GM21423 (cell line): ENCODE measurements at regions not wholly inside any gene's neighbourhood (a gene's known extent, or its start where the extent isn't known, plus 50 kb on each side); places are given as distances from the start of the nearest gene placed in this dataset.

ENCODE experiments used
- ATAC-seq: cut with Tn5 transposase; IDR thresholded peaks from one replicate; pipeline ENCODE4 v1.9.1; 2021; ENCODE audit warnings: mild to moderate bottlenecking, moderate library complexity; ENCODE audit not compliant: unreplicated experiment

DNA sequence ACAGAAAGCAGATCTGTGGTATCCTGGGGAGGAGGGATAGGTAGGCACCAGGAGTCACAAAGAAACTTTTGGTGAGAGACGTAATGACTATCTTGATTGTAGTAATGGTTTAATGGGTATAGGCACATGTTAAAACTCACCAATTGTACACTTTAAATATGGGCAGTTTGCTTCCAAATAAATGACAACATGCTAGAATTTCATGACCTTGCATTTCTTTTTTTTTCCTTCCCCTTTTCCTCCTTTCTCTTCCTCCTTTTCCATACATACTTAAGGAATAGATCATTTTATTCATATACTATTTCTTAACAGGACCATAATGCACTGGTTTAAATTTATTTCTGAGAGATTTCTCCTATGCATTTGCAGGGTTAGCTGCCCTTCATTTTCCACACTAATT lies 341.8 kb downstream of the TMEM182 start:
- no peak for ATAC-seq

DNA sequence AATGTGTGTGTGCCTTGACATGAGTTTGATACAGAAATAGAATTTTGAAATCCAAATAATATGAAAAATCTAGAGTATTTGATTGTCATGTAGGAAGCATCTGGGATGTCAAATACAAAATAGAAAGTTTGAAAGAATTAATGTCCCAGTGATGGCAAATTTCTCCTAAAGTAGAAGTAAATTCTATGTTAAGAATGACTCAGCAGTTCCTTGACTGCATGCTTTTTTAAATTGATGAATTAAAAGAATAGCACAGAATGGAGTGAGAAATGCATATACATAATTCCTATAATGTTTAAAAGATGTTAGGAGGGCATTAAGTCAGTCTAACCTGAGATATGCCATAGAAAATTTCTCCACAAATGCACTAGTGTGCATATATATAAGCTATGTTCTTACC lies 357.5 kb downstream of the TMEM182 start:
- no peak for ATAC-seq

DNA sequence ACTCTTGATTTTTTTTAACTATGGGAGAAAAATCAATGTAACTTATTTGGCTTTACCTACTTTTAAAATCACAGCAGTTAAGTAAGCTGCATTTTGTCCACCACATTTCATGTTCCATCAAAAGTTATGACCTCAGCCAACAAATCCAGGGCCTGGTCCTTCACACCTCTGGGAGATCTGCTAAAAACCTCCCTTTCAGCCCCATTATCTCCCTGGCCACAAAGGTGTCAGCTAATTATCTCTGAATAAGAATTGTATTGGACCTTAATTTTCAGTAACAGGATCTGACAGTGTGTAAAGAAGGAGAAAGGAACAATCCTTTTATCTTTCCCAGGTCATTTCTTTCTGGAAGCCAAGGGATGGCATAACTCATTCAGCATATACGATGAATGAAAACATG lies 359.3 kb downstream of the TMEM182 start:
- no peak for ATAC-seq

DNA sequence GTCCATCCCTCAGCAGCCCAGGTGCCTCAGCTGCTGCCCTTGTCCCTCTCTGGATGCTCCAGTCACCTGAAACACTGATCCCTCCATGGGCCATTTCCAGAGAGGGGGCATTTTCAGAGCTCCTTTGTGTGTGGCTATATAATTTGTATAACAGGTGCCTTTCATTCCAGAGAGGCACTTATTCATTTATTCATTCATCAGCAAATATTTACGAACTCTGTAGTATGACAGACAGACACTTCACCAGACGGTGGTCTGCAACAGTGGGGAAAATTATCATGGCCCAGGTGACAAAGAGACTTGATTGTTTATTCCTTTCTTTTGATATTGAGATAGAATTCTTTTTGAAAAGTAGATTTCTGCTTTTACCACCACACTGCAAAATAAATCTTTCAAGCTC lies 361.7 kb downstream of the TMEM182 start:
- ATAC-seq, result no peak

DNA sequence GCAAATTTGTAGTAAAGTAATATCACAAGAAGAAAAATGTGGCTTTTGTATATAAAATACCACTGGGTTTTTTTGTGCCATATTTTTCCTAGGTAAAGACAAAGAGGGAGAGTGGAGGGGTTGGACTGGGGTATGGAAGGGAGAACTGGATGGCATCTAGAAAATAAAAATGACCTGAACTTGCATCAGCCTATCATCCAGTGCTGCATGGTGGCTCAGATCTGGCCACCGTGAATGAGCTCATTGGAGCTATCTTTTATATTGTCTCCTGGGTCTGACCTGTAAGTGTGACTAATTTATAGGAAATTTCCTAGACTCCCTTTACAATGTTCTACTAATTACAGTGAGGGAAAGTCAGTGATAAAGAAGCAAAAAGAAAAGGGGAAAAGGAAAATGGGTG lies 369.0 kb downstream of the TMEM182 start:
- ATAC-seq, result no peak

DNA sequence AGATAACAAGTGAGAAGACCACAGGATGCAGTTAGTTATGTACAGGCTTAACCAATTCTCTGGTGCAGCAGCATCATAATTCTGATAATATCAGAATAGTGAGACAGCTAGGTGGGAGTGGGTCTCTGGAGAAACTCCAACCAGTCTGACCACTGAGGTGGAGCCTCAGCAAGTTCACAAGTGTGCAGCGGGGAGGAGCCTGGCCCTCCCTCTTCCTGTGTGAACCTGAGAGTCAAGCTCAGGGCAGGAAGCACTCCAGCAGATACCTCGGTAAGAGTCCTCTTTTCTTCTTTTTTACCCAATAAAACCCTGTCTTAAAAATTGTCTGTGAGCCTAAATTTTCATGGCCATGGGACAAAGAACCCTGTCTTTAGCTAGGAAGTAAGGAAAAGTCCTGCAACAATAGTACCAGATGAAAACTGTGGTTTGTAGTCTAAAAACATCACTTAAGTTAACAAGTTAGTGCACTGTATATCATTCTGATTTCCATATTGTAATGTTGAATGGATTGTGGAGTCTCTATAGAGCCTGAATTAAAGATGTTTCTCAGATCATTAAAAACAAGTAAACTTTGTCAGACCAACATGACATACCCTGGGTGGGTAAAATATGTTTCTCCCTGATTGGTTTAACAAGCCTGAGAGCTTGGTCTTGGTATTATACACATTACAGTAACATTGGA lies 370.8 kb downstream of the TMEM182 start:
- peak; percentile 97 for ATAC-seq

DNA sequence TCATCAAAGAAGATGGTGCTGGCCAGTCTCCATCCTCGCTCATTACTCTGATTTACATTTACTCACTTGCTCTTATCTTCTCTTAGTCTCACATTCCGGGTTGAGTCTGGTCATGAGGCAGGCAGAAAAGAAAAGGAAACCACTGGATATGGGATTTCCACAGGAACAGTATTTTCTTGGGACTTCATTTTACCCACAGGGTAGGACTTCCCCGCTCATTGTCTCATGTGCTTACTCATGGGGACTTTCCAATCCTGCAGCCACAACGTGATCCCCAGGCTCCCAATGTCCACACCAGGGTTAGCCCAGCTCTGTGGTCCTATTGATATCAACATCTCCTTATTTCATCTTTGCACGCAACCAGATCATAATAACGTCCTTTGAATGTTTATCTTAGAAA lies 373.8 kb downstream of the TMEM182 start:
- no peak for ATAC-seq

DNA sequence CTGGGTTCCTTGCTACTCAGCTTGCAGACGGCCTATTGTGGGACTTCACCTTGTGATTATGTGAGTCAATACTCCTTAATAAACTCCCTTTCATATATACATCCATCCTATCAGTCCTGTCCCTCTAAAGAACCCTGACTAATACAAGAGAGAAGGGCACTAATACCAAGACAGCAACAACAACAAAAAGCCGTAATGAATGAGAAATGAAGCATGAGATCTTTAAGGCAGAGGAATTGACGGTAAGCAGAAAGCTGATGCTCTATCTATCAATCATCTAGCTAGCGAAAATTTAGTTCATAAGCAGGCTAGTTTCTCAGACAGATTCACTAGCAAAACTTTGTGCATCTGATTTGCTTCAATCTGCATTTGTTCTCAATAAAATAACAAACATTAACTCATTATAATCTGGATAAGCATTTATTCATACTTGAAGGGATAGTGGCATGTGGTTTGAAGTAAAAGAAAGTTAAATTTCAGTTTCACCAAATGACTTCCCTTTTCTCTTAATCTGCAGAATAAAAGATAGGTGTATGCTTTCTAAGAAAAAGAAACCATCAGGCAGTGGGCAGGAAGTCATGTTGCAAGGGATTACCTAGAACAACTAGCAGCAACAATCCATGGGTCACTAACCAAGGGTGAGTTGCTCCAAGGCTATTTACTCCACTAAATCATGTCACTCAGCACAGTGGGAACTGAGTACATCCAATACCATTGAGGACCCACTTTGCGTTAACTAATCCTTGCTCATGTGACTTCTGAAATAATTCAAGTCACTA lies 376.5 kb downstream of the TMEM182 start:
- ATAC-seq, result peak; percentile 84

DNA sequence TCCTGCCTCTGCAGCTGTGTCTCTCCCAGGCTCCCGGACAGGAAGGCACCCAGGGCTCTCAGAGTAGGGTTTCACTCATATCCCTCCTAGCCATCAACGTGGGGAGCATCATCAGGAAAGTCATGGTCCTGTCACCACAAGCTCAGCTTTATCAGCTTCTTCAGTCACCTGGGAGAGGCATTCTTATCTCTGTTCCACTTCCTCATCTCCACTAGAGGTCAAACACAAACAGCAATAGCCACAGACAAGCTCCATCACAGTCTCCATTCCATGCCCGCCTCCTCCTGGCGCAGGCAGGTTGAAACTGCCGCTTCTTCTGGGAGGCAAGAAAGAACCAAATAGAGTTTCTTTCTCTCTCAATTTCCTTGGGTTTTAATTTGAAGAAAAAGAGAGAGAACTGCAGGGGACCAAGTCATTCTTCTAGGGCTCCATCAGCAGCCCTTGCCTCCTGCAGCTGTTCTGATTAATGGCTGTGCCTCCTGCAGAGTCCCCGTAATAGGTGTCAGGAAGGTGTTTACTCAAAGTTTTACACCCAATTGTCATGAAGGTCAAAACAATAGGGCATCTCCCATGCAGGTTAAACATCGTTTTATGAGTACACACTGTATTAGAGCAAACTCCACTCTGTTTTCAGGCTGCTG lies 377.9 kb downstream of the TMEM182 start:
- no peak for ATAC-seq

DNA sequence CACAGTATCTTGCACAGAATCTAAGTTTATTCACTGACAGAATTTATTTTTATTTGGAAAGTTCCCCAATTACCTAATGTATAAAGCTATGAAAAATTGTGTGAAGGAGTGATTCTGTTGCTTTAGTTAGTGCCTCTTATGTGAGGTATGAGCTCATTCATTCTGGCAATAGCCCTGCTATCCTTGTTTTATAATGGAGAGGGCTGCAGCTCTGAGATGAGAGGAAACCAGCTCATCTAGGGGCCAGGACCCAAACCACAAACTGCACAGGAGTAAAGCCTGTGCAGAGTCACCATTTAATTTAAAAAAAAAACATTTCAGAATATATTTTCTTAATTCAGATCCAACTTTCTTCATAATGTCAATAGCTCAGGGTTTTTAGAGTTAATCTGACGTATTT lies 383.0 kb downstream of the TMEM182 start:
- no peak for ATAC-seq

DNA sequence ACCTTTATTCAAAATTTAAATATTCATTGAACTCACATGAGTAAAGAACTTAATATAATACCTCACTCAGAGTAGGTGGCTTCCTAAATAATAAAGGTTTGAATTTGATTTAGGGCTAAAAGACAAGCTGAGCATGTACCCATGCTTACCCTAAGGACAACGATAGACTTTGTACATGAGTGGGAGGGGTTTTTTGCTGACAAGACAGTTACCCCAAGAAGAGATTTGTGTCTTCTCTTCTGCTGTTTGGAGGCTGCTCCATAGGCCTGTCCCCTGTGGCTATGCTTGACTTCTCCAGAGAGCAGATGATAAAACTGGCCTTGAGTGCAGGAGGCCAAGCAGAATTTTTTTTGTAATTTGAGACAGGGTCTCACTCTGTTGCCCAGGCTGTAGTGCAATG lies 383.9 kb downstream of the TMEM182 start:
- no peak for ATAC-seq

DNA sequence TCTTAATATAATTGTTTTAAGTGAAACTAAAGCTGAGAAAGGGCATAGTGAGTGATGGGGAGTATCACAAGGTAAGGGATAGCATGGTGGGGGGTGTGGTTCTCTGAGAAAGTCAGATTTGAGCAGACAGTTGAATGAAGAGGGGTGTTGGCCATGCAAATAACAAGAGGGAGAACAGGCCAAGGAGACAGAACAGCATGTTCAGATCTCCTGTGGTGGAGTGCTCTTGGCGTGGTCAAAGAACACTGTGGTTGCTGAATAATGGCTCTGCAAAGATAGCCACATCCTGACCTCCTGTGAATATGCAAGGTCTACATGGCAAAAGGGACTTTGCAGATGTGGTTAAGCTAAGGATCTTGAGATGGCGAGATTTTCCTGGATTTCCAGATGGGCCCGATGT lies 389.2 kb downstream of the TMEM182 start:
- ATAC-seq, result no peak

DNA sequence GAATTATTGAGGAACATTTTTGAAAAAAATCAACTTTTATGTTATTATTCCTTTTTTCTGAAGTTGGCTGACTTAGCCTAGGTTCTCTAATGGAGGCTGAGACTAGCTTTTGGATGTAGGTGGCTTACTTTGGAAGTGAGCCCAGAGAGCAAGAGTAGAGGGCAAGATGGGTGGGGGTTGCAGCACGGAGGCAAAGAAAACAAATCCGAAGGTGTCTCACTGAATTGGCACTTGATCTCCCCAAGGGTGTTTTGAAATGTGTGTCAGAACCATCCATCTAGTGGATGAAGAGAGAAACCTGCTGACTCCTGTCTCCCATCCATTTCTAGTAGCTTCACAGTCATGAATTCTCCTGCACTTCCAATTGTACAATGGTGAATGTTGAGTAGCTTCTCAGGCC lies 390.7 kb downstream of the TMEM182 start:
- ATAC-seq, result no peak

DNA sequence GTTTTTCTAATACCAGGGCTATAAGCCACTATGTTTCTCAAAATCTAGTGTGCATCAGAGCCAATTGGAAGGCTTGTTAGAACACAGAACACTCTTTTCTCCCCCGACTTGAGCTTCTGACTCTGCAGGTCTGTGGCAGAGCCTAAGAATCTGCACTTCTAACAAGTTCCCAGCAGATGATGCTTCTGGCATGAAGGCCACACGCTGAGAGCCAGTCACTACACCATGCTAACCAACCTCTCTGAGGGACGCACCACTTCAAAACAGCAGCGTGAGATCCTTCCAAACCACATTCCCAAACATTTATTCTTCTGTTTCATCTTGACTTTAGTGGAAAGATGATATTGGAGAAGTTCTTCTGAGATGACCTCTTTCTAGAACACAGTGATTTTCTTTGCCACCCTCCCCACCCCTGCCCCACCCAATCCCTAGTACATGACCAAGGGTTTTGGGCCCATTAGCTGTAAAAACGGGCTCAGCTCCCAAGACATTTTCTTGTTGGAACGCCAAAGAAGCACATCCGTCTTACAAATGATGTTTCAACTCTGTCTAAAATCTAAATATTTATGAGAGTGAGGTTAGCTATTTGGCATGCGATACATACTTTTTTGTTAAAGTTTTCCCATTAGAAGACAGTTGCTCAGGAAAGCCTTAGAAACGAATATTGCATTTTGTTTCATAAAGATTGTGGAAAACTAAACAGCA lies 391.9 kb downstream of the TMEM182 start:
- ATAC-seq, result no peak

DNA sequence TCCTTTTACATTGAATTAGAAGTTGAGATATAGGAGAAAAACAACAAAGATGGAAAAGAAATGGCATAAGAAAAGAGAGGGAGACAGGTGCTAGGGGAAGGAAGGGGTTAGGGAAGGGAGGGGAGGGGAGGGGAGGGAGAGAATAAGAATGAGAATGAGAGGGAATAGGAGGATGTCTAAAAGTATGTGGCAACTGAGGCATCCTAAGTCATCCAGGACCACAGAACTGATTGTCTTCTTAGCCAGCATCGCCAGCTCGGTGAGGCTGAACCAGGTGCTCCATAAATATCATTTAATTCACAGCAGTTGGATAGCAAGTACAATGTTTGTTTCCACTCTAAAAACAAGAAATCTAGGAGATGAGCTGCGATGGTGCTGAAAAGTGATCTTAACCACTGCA lies 393.5 kb downstream of the TMEM182 start:
- ATAC-seq, result no peak

DNA sequence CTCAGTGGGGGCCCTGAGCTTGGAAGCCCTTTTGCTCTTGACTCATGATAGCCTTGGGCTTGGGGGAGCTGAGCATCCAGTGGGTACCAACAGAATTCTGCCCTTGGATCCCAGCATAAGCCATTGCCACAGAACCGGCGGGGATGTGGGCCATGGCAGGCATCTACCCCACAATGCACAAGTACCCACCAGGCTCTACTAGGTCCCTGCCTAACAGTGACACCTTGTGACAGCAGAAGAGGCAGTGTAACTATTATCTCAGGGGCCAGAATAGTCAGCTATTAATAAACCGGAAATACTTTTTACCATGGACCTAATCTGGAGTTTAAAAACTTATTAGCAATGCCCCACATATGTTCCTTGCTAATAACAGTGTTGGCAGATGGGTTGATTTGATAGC lies 397.2 kb downstream of the TMEM182 start:
- ATAC-seq, result no peak

DNA sequence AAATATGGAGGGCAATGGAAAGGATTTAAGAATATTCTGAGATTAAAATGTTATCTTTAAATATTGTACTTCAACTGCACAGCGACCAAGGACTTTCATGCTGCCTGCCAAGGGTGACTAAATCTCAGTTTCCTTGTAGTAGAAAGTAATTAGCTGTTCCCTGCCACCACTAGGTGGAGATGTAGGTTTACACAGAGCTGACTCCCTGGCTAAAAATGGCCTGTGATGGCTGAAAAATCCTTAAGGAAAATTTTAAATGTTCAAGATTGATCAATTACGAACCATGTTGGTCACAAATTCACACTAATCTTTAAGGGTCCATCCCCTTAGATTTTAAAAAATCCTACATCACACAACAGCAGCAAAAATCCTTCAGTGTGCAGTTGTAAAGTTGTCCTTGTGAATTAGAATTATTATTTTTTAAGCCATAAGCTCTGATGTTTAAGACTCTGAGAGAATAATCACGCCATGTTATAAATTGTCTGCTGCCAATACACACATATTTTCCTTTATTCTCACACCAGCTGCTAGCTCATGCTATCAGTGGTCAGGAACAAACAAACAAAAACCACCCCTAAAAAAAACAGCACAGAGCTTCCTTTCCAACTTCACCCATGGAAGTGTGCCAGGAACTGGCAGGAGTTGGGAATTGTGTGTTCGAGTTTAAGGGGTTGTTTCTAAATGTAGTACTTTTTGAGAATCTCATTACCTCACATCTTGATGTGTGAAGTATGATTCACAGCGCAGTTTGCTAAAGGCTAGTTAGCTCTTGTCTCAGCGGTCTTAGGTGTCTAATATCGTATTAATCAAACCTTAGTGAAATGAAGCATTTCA lies 399.8 kb downstream of the TMEM182 start:
- ATAC-seq, result no peak

DNA sequence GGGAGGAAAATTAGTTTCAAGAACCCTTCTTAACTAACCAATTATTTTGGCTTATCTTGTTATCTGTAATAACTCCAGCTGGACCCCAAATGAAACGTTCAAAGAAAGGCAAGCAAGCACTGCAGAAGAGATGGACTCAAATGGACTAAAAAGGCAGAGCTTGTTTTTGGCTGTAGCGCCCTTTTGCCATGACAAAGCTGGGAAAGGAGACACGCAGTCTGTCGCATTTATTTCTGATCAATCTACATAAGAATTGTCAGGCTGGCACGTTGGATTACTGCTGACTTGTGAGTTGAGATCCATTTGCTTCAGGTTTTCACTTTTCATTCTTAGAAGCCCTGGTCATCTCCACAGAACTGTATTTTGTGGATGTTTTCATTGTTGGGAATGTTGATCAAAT lies 402.9 kb downstream of the TMEM182 start:
- ATAC-seq, result no peak

DNA sequence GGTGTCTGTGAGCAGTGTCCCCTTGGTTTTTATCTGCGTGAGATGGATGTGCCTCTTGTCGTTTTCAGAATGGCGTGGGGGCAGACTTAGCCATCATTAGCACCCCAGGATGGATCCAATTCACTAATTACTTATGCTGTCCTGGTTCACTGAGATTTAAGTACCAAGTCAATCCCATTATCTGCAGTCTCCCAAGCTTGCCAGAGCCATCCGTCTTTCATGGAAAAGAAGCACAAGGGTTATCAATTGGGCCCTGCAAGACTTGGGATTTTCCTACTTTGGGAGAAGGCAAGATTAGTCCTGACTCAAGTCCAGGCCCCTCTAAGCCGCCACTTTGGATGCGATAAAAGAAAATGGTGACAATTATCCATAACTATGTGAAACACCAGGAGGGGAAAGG lies 404.0 kb downstream of the TMEM182 start:
- no peak for ATAC-seq

DNA sequence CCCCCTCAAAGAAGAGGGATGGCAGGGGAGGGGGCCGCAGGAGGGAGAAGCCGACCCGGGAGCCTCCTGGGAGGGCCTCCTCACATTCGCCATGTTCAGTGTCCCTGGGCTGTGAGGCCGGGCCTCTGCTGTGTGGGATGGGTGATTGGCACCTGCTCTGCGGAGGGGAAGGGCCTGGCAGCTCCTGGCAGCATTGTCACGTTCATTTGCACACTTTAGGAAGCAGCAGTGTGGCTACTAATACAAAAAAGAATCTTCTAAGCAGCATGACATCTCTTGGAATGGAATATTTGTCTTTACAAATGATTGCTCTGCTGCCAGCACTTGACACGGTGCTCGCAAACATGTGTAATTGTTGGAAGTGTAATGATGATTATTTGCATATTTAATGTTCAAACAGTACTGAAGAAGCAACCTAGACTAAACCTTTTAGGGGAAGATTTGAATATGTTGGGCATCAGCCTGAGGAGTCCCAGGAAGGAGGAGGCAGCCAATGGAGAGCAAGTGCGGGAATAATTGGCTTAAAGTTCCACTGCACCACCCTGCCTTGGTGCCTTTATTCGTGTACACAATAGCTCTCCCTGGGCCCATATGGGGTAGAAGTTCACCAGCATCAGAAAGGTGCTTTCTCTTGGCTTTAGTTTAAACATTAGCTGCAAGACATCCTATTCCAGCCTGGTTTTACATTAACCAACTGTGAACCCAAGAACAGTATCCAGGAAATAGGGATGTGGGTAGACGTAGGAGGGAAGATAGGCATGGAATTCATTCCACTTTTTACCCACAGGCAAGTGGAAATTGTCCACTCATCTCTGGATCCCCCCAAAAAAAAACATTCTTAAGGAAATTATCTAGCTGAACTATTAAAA lies 404.9 kb downstream of the TMEM182 start:
- ATAC-seq, result no peak
